ENCODE measurements at regions not wholly inside any gene's neighbourhood (a gene's known extent, or its start where the extent isn't known, plus 50 kb on each side); places are given as distances from the start of the nearest gene placed in this dataset.

GRCh38 chr12:124685689-124686369, 118.4 kb upstream of the NCOR2 start:
- H3K27me3 ChIP-seq (ENCODE audit: control insufficient read depth, insufficient read depth): no peaks in the 10 kb centered on the region
- peak overlapping the region; percentile 94 for H3K27ac ChIP-seq (ENCODE audit: low read length)
- H3K4me1 ChIP-seq (ENCODE audit: control insufficient read depth, insufficient read depth, low read length): peaks cover 22% of the 10 kb centered on the region
- no peaks in the 10 kb centered on the region for H3K9me3 ChIP-seq (ENCODE audit: control insufficient read depth, low read length)
- 37% methylated on average over 18 of the region's 18 CpGs for WGBS
- H3K4me3 ChIP-seq (ENCODE audit: low read length): no peak overlapping the region
- peak; percentile 1 to 25 for ATAC-seq
- DNase-seq: no peak
- intact Hi-C loops (cut with DNase I): loop anchor here in 1 of 4 donors (10.0 kb wide), 1 partner anchor 121 kb away; the partner anchor contains the start of gene NCOR2

DNA sequence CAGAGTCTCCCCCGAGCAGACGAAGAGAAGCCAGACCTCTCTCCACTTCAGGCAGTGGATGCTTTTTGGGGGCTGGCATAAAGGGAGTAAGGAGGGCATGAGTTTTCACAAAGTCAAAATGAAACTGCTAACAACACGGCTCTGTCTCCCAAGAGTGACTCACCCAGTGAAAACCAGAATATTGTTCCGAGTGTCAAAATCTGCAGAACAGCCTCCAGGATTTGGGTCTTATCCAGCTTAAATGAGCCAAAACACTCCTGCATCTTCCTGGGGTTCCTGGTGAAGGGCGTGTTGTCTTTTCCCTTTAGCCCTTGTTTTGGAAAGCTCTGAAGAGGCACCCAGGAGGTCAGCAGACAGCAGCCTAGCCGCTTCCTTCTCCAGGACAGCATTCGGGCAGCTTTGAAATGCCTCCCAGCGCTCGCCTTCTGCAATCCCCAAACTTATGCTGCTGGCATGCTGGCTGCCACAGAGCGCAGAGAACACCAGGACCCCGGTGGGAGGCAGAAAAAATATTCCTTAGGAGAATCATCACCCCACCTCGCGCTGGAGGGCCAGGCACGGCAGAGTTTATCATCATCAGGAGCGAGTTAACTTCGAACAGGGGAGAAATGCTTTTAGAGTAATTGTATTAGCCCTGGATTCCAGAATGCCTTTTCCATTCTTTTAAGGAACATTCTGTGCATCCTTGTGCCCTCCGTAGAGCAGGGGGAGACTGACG, 117.7 kb upstream of the NCOR2 start:
- peak in 2 of 3 donors; percentile 50 to 69 for DNase-seq
- intact Hi-C loops (cut with DNase I): loop anchor here in 1 of 4 donors (10.0 kb wide), 1 partner anchor 120 kb away; the partner anchor contains the start of gene NCOR2

GRCh38 chr12:124684496-124684895, 117.1 kb upstream of the NCOR2 start:
- DNase-seq (no peak), ATAC-seq (peak; percentile 5 to 17)
- 37% methylated on average over 7 of the region's 7 CpGs for WGBS
- intact Hi-C loops (cut with DNase I): loop anchor here in 1 of 4 donors (10.0 kb wide), 1 partner anchor 120 kb away; the partner anchor contains the start of gene NCOR2
- Histone ChIP-seq H3K4me3 (ENCODE audit: low read length) (no peak overlapping the region), H3K9me3 (ENCODE audit: control insufficient read depth, low read length) (no peaks in the 10 kb centered on the region), H3K27me3 (ENCODE audit: control insufficient read depth, insufficient read depth) (no peaks in the 10 kb centered on the region), H3K4me1 (ENCODE audit: control insufficient read depth, insufficient read depth, low read length) (peaks cover 22% of the 10 kb centered on the region), H3K27ac (ENCODE audit: low read length) (peak overlapping the region; percentile 94)

More for the DNA sequence above, 117.7 kb upstream of the NCOR2 start:
- Histone ChIP-seq H3K4me3 (ENCODE audit: low read length) (no peak overlapping the region), H3K9me3 (ENCODE audit: control insufficient read depth, low read length) (no peaks in the 10 kb centered on the region), H3K4me1 (ENCODE audit: control insufficient read depth, insufficient read depth, low read length) (peaks cover 22% of the 10 kb centered on the region), H3K27ac (ENCODE audit: low read length) (peak overlapping the region; percentile 94), H3K27me3 (ENCODE audit: control insufficient read depth, insufficient read depth) (no peaks in the 10 kb centered on the region)
- WGBS: 22% methylated on average over 18 of the region's 18 CpGs
- peak; percentile 5 to 48 for ATAC-seq

DNA sequence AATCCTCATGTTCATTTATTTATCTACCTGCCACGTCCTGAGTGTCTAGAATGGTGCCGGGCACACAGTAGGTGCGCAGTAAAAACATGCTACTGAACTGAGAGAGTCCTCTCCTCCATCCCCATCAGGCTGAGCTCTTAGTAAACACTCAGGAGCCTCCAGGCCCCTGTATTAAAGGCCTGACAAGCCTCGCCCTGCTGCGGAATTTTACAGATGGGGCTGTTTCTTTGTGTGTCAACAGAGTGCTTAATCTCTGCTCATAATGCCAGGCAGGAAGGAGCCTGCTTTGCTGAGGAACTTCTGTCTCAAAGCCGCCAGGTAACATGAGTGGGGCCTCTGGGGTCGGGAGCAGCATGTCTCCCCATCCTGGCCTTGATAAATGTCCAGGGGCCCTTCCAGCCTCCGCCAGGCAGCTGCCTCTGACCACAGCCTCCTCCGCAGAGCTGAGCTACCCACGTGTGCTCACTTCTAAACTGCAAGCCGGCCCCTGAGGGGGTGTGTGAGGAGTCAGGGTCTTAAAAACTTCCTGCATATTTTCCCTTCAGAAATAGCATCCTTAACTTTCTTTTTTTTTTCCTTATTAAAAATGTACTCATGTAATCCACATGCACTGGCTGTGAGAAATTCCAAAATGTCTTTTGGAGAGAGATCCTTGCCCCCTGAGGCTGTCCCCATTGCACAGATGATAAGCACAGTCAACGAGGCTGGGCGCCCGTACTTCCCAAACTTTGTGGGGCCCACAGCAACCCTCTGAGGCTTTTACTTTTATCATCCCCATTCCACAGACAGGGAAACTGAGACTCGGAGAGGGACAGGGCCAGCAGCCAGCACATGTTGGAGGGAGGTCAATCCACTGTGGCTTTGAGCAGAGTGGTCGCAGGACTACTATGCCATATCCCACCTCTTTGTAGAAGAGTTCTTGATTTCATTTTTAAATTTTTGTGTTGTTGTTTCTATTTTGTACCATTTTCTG, 116.0 kb upstream of the NCOR2 start:
- ATAC-seq (no peak), DNase-seq (no peak)
- H3K27ac ChIP-seq (ENCODE audit: low read length): peak overlapping the region; percentile 19
- no peak overlapping the region for H3K4me3 ChIP-seq (ENCODE audit: low read length)
- H3K4me1 ChIP-seq (ENCODE audit: control insufficient read depth, insufficient read depth, low read length): peaks cover 24% of the 10 kb centered on the region
- no peaks in the 10 kb centered on the region for H3K27me3 ChIP-seq (ENCODE audit: control insufficient read depth, insufficient read depth)
- intact Hi-C loops (cut with DNase I): loop anchor here in 1 of 4 donors (10.0 kb wide), 1 partner anchor 119 kb away; the partner anchor contains the start of gene NCOR2
- no peaks in the 10 kb centered on the region for H3K9me3 ChIP-seq (ENCODE audit: control insufficient read depth, low read length)
- WGBS: 79% methylated on average over 16 of the region's 16 CpGs

GRCh38 chr12:124682425-124683151, 115.2 kb upstream of the NCOR2 start:
- Histone ChIP-seq H3K27ac (ENCODE audit: low read length) (peak overlapping the region; percentile 49), H3K9me3 (ENCODE audit: control insufficient read depth, low read length) (no peaks in the 10 kb centered on the region), H3K27me3 (ENCODE audit: control insufficient read depth, insufficient read depth) (no peaks in the 10 kb centered on the region), H3K4me3 (ENCODE audit: low read length) (no peak overlapping the region), H3K4me1 (ENCODE audit: control insufficient read depth, insufficient read depth, low read length) (peaks cover 22% of the 10 kb centered on the region)
- 90% methylated on average over 17 of the region's 17 CpGs for WGBS
- DNase-seq: no peak
- ATAC-seq: no peak
- intact Hi-C loops (cut with DNase I): loop anchor here in 1 of 4 donors (10.0 kb wide), 1 partner anchor 118 kb away; the partner anchor contains the start of gene NCOR2

DNA sequence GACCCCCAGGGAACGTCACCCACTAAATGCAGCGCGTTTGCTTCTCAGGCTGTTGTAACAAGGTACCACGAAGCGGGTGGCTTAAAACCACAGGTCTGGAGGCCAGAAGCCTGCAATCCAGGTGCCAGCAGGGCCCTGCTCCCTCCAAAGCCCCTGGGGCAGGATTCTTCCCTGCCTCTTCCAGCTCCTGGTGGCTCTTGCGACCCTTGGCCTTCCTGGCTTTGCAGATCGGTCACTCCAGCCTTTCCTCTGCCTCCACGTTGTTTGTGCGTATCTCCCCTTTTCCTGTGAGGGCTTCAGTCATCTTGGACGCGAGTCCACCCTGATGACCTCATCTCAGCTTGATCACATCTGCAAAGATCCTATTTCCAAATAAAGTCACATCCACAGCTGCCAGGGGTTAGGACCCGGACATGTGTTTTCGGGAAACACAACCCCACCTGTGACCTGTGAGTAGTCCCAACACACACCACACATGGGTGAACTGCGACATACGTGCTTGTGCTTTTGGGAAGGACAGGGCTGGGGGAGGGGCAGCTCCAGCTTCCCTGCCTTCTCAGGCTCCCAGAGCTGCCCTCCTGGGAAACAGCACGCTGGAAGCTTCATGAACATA, 114.5 kb upstream of the NCOR2 start:
- 41% methylated on average over 16 of the region's 16 CpGs for WGBS
- peak overlapping the region; percentile 49 for H3K27ac ChIP-seq (ENCODE audit: low read length)
- H3K4me3 ChIP-seq (ENCODE audit: low read length): no peak overlapping the region
- H3K27me3 ChIP-seq (ENCODE audit: control insufficient read depth, insufficient read depth): no peaks in the 10 kb centered on the region
- DNase-seq: peak; percentile 79 to 86 (median 84)
- peaks cover 19% of the 10 kb centered on the region for H3K4me1 ChIP-seq (ENCODE audit: control insufficient read depth, insufficient read depth, low read length)
- intact Hi-C loops (cut with DNase I): loop anchor here in 1 of 4 donors (10.0 kb wide), 1 partner anchor 117 kb away; the partner anchor contains the start of gene NCOR2
- no peaks in the 10 kb centered on the region for H3K9me3 ChIP-seq (ENCODE audit: control insufficient read depth, low read length)
- ATAC-seq: peak; percentile 38 to 66

GRCh38 chr12:124680863-124681778, 113.7 kb upstream of the NCOR2 start:
- H3K4me1 ChIP-seq (ENCODE audit: control insufficient read depth, insufficient read depth, low read length): peaks cover 19% of the 10 kb centered on the region
- intact Hi-C loops (cut with DNase I): loop anchor here in 1 of 4 donors (10.0 kb wide), 1 partner anchor 116 kb away; the partner anchor contains the start of gene NCOR2
- H3K27me3 ChIP-seq (ENCODE audit: control insufficient read depth, insufficient read depth): no peaks in the 10 kb centered on the region
- H3K9me3 ChIP-seq (ENCODE audit: control insufficient read depth, low read length): no peaks in the 10 kb centered on the region
- peak overlapping the region; percentile 49 for H3K27ac ChIP-seq (ENCODE audit: low read length)
- 61% methylated on average over 21 of the region's 21 CpGs for WGBS
- no peak overlapping the region for H3K4me3 ChIP-seq (ENCODE audit: low read length)
- DNase-seq: peak; percentile 82 to 86 (median 84)
- peak; percentile 82 to 87 for ATAC-seq

- H3K27me3 ChIP-seq (ENCODE audit: control insufficient read depth, insufficient read depth): no peaks in the 10 kb centered on the region
- ATAC-seq: peak; percentile 19 to 44
- no peak overlapping the region for H3K4me3 ChIP-seq (ENCODE audit: low read length)
- peaks cover 10% of the 10 kb centered on the region for H3K4me1 ChIP-seq (ENCODE audit: control insufficient read depth, insufficient read depth, low read length)
- no peaks in the 10 kb centered on the region for H3K9me3 ChIP-seq (ENCODE audit: control insufficient read depth, low read length)
- peak; percentile 81 to 91 (median 87) for DNase-seq
- WGBS: 39% methylated on average over 17 of the region's 17 CpGs
- H3K27ac ChIP-seq (ENCODE audit: low read length): peak overlapping the region; percentile 31
- intact Hi-C loops (cut with DNase I): loop anchor here in 2 of 4 donors (5.0 to 10.0 kb wide), 3 partner anchors 88 to 115 kb away; partner anchors contain the start of gene NCOR2 (in 1 of the 2)
Measured at GRCh38 chr12:124679533-124680371, 112.3 kb upstream of the NCOR2 start.

Data from right cardiac atrium (tissue), 5 donors.